Stimulated activated CD8-positive, alpha-beta memory T cell treated with anti-CD3 and anti-CD28 coated beads, Interleukin-15, amount 100 ng/mL, for 1 hour (primary cell): ENCODE measurements at regions not wholly inside any gene's neighbourhood (a gene's known extent, or its start where the extent isn't known, plus 50 kb on each side); places are given as distances from the start of the nearest gene placed in this dataset.

ENCODE experiments used
- DNase-seq: peaks from one replicate; pipeline ENCODE4 v3.0.0-alpha.2; 2020; ENCODE audit warnings: low read depth

- no peak for DNase-seq
Observed at GRCh38 chr14:94924189-94924588, 154.3 kb upstream of the GSC start.

- no peak for DNase-seq
Observed at GRCh38 chr14:94923786-94924185, 153.9 kb upstream of the GSC start.

GRCh38 chr14:94922595-94923239 is 152.8 kb upstream of the GSC start:
- no peak for DNase-seq

GRCh38 chr14:94921882-94922585 is 152.1 kb upstream of the GSC start:
- no peak for DNase-seq

- no peak for DNase-seq
Observed at GRCh38 chr14:94921456-94921855, 151.5 kb upstream of the GSC start.

- no peak for DNase-seq
Observed at GRCh38 chr14:94919896-94920295, 150.0 kb upstream of the GSC start.

- DNase-seq: no peak
Observed at GRCh38 chr14:94918896-94919295, 149.0 kb upstream of the GSC start.

- no peak for DNase-seq
Observed at GRCh38 chr14:94917041-94917600, 147.2 kb upstream of the GSC start.

GRCh38 chr14:94914191-94914590 is 144.3 kb upstream of the GSC start:
- DNase-seq: no peak

GRCh38 chr14:94907626-94908261 is 137.8 kb upstream of the GSC start:
- no peak for DNase-seq

- no peak for DNase-seq
Observed at GRCh38 chr14:94906991-94907587, 137.2 kb upstream of the GSC start.

GRCh38 chr14:94906577-94906976 is 136.7 kb upstream of the GSC start:
- no peak for DNase-seq

GRCh38 chr14:94904636-94905035 is 134.7 kb upstream of the GSC start:
- no peak for DNase-seq

GRCh38 chr14:94903883-94904282 is 134.0 kb upstream of the GSC start:
- DNase-seq: no peak

- no peak for DNase-seq
Observed at GRCh38 chr14:94903338-94903737, 133.4 kb upstream of the GSC start.

- DNase-seq: no peak
Observed at GRCh38 chr14:94897561-94897960, 127.6 kb upstream of the GSC start.

- DNase-seq: no peak
Observed at GRCh38 chr14:94897082-94897481, 127.2 kb upstream of the GSC start.

GRCh38 chr14:94893411-94894160 is 123.7 kb upstream of the GSC start:
- no peak for DNase-seq

GRCh38 chr14:94890785-94891184 is 120.9 kb upstream of the GSC start:
- DNase-seq: no peak

GRCh38 chr14:94889520-94890312 is 119.8 kb upstream of the GSC start:
- DNase-seq: no peak

GRCh38 chr14:94888121-94888520 is 118.2 kb upstream of the GSC start:
- DNase-seq: no peak
